Testis (tissue), 2 donors: ENCODE measurements at regions not wholly inside any gene's neighbourhood (a gene's known extent, or its start where the extent isn't known, plus 50 kb on each side); places are given as distances from the start of the nearest gene placed in this dataset.

ENCODE experiments used
- DNase-seq: peaks from one replicate; pipeline ENCODE4 v3.0.0-alpha.2; 2019
- H3K27ac ChIP-seq, 2 donors: fragments of 200-600 bp; sonication (generic); one replicate each; pipeline ENCODE4 v1.5.1; 2019
- H3K27me3 ChIP-seq: fragments of 200-600 bp; sonication (generic); one replicate; pipeline ENCODE4 v1.5.1; 2019
- H3K36me3 ChIP-seq: fragments of 200-600 bp; sonication (generic); one replicate; pipeline ENCODE4 v1.5.1; 2017; ENCODE audit warnings: low read depth; ENCODE audit errors: missing control alignments
- H3K4me1 ChIP-seq: fragments of 200-600 bp; sonication (generic); one replicate; pipeline ENCODE4 v1.5.1; 2019
- H3K4me3 ChIP-seq, 2 donors: fragments of 200-600 bp; sonication (generic); one replicate each; pipeline ENCODE4 v1.5.1; 2017 to 2019
- H3K9me3 ChIP-seq: fragments of 200-600 bp; sonication (generic); one replicate; pipeline ENCODE4 v1.5.1; 2017
- POLR2A ChIP-seq: fragments of 450-650 bp; IDR thresholded peaks from one replicate; pipeline ENCODE4 v1.6.1; 2017; ENCODE audit warnings: antibody characterized with exemption, mild to moderate bottlenecking, moderate library complexity
- WGBS, 2 donors: methylation state at CpG; one replicate each; pipeline ENCODE4 v1.1.5; 2018; 5-methylcytosine and 5-hydroxymethylcytosine counted together
- intact Hi-C: fragments of 100-400 bp; cut with DNase I; formaldehyde crosslinking; loops from one replicate; pipeline ENCODE4 v1.15.1; 2023; ENCODE audit warnings: low total_unique reads
- TF ChIP-seq, protein P1 (sequence below), 3 experiments: fragments of 450-650 bp in 2 of 3; fragments of 200-600 bp in 1 of 3; sonication (generic) in 1 of 3; IDR thresholded peaks; one replicate each; pipeline ENCODE4 v1.5.1; 2016 to 2019; ENCODE audit warnings: antibody characterized with exemption in 3 of 3, mild to moderate bottlenecking in 2 of 3, moderate library complexity in 1 of 3

DNA sequence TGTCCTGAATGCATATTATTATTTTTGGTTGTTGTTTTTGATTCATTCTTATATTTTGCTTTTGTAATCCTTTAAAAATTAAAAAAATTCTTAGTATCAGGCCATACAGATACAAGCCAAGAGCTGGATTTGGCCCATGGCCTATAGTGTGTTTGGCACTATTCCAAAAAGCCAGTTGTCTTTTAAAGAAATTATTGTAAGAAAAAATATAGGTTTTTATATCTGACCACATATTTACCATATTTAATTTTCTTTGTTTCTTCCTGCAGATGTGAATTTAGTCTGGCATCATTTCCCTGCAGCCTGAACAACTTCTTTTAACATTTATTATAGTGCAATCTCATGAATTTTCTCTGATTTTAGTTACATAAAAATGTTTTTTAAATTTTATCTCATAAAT, 652.8 kb upstream of the NR3C2 start:
- no peaks in the 10 kb centered on the region for H3K4me1 ChIP-seq
- H3K27ac ChIP-seq: no peak overlapping the region
- intact Hi-C loops: no loop called here
- H3K9me3 ChIP-seq: no peaks in the 10 kb centered on the region
- no peak for DNase-seq
- TF ChIP-seq POLR2A: no peak
- TF ChIP-seq, protein P1, sequence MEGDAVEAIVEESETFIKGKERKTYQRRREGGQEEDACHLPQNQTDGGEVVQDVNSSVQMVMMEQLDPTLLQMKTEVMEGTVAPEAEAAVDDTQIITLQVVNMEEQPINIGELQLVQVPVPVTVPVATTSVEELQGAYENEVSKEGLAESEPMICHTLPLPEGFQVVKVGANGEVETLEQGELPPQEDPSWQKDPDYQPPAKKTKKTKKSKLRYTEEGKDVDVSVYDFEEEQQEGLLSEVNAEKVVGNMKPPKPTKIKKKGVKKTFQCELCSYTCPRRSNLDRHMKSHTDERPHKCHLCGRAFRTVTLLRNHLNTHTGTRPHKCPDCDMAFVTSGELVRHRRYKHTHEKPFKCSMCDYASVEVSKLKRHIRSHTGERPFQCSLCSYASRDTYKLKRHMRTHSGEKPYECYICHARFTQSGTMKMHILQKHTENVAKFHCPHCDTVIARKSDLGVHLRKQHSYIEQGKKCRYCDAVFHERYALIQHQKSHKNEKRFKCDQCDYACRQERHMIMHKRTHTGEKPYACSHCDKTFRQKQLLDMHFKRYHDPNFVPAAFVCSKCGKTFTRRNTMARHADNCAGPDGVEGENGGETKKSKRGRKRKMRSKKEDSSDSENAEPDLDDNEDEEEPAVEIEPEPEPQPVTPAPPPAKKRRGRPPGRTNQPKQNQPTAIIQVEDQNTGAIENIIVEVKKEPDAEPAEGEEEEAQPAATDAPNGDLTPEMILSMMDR (IDR thresholded peaks at IDR 0.05): no peak
- no peak overlapping the region for H3K4me3 ChIP-seq
- no peaks in the 10 kb centered on the region for H3K36me3 ChIP-seq
- H3K27me3 ChIP-seq: no peaks in the 10 kb centered on the region

DNA sequence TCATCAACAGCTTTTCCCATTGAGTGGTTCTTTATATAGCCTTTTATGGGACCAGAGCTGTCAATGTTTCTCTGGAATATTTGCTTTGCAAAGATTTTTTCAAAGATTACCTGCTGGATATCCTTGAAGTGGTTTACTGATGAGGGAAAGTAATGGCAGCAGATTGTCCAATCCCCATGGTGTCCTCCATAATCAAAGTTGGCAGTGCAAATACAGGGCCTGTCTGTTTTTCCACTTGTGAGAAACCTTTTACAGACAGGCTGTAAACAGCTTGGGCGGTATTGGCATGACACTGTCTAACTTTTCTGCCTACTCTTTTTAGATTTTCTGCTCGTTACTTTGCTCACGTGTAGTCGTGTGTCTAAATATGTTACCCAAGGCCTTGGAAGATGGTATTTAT, 641.9 kb upstream of the NR3C2 start:
- no peaks in the 10 kb centered on the region for H3K36me3 ChIP-seq
- intact Hi-C loops: no loop called here
- no peaks in the 10 kb centered on the region for H3K27me3 ChIP-seq
- no peak for DNase-seq
- TF ChIP-seq, protein P1 (IDR thresholded peaks at IDR 0.05): no peak
- no peak for TF ChIP-seq POLR2A
- H3K4me1 ChIP-seq: no peaks in the 10 kb centered on the region
- H3K4me3 ChIP-seq: no peak overlapping the region
- H3K9me3 ChIP-seq: no peaks in the 10 kb centered on the region
- no peak overlapping the region for H3K27ac ChIP-seq
- WGBS, 2 donors: 87 to 91% methylated on average over 4 of the region's 4 CpGs

DNA sequence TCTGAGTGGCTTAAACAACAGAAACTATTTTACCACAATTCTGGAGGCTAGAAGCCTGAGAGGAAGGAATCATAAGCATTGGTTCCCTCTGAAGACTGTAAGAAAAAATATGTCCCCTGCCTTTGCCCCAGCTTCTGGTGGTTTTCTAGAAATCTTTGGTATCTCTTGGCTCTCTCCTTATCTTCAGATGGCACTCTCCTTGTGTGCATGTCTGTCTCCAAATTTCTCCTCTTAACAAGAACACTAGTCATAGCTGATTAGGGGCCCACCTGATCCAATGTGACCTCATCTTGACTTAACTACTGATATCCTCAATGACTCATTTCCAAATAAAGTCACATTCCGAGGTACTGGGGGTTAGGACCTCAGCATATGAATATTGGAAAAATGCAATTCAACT, 635.0 kb upstream of the NR3C2 start:
- H3K27ac ChIP-seq: no peak overlapping the region
- no peaks in the 10 kb centered on the region for H3K27me3 ChIP-seq
- H3K4me3 ChIP-seq: no peak overlapping the region
- no peak for TF ChIP-seq POLR2A
- TF ChIP-seq, protein P1 (IDR thresholded peaks at IDR 0.05): no peak
- H3K36me3 ChIP-seq: no peaks in the 10 kb centered on the region
- WGBS, 2 donors: 85 to 86% methylated on average over 1 of the region's 1 CpG
- DNase-seq: no peak
- H3K9me3 ChIP-seq: no peaks in the 10 kb centered on the region
- H3K4me1 ChIP-seq: no peaks in the 10 kb centered on the region
- intact Hi-C loops: no loop called here

DNA sequence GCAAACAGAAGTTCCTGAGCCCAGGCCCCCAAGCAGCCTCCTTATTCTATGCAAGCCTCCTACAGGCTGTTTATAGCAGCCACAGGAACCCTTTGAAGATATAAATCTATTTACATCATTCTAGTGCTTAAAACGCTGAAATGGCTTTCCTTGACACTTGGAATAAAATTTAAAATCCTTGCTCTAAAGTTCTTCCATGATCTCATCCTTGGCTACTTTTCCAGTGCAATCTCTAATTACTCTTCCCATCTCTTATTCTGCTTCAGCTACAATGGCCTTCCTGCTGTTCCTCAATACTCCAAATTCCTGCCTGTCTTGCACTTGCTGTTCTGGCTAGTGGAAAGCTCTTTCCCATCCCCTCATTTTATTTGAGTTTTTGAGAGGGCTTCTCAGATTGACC, 634.2 kb upstream of the NR3C2 start:
- no peak for TF ChIP-seq POLR2A
- TF ChIP-seq, protein P1 (IDR thresholded peaks at IDR 0.05): no peak

DNA sequence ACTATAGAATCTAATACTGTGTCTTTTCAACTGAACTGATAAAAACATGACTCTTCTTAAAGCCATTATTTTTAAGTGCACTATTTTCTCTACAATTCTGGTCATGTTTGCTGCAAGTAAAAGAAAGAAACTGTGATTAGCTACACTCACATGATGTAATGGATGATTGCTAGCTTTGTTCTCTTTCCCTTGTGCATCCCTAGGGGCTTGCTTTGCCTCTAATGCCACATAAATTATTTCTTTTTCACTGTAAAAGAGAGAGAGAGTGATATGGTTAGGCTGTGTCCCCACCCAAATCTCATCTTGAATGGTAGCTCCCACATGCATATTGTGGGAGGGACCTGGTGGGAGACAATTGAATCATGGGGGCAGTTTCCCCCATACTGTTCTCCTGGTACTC, 630.2 kb upstream of the NR3C2 start:
- no peak for DNase-seq
- Histone ChIP-seq H3K36me3 (no peaks in the 10 kb centered on the region), H3K27me3 (no peaks in the 10 kb centered on the region), H3K4me3 (no peak overlapping the region), H3K27ac (no peak overlapping the region), H3K9me3 (no peaks in the 10 kb centered on the region), H3K4me1 (no peaks in the 10 kb centered on the region)
- TF ChIP-seq, protein P1 (IDR thresholded peaks at IDR 0.05): no peak
- no peak for TF ChIP-seq POLR2A
- intact Hi-C loops: no loop called here

More for the DNA sequence above, 634.2 kb upstream of the NR3C2 start:
- H3K4me3 ChIP-seq: no peak overlapping the region
- H3K27ac ChIP-seq: no peak overlapping the region
- H3K36me3 ChIP-seq: no peaks in the 10 kb centered on the region
- H3K9me3 ChIP-seq: no peaks in the 10 kb centered on the region
- intact Hi-C loops: no loop called here
- DNase-seq: no peak
- 14 to 35% methylated on average over 1 of the region's 1 CpG for WGBS, 2 donors
- H3K4me1 ChIP-seq: no peaks in the 10 kb centered on the region
- no peaks in the 10 kb centered on the region for H3K27me3 ChIP-seq
